Stomach (tissue), 4 donors: ENCODE measurements at regions not wholly inside any gene's neighbourhood (a gene's known extent, or its start where the extent isn't known, plus 50 kb on each side); places are given as distances from the start of the nearest gene placed in this dataset.

ENCODE experiments used
- EP300 ChIP-seq: sonication (generic); formaldehyde crosslinking; IDR thresholded peaks from one replicate; pipeline ENCODE4 v1.6.1; 2017; ENCODE audit warnings: antibody characterized with exemption
- POLR2A ChIP-seq, 4 donors: fragments of 450-650 bp; IDR thresholded peaks; one replicate each; pipeline ENCODE4 v1.6.1; 2016; ENCODE audit warnings: antibody characterized with exemption in 4 of 4, control low read depth in 2 of 4, mild to moderate bottlenecking in 1 of 4, moderate library complexity in 1 of 4
- POLR2AphosphoS5 ChIP-seq, 3 donors: sonication (generic); formaldehyde crosslinking; IDR thresholded peaks; one replicate each; pipeline ENCODE4 v1.6.1; 2016; ENCODE audit warnings: antibody characterized with exemption in 3 of 3
- TF ChIP-seq, protein P1 (sequence below), 7 experiments: fragments of 450-650 bp in 4 of 7; fragments of 200-600 bp in 3 of 7; sonication (generic) in 3 of 7; IDR thresholded peaks; one replicate each; pipeline ENCODE4 v1.5.1; 2016 to 2019; ENCODE audit warnings: antibody characterized with exemption in 7 of 7, control low read depth in 2 of 7, mild to moderate bottlenecking in 1 of 7

DNA sequence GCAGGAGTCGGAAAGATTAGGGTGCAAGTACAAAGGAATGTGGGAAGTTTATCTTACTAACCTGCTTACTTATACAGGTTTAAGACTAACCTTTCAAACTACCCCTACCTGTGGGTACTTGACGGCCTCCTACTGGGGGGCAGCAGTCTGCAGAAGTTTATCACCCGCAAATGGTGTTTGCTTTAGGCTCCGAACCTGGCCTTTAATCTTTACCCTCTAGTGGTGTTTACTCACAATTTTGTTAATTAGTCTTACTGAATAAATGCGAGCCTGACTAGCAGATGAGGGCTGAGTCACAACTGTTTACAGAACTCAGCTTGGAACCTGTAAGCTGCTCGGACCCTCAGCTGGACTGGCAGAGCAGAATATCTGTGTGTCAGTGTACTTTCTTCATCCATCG is 204.2 kb upstream of the GPRIN3 start:
- no peak for TF ChIP-seq EP300
- TF ChIP-seq, protein P1, sequence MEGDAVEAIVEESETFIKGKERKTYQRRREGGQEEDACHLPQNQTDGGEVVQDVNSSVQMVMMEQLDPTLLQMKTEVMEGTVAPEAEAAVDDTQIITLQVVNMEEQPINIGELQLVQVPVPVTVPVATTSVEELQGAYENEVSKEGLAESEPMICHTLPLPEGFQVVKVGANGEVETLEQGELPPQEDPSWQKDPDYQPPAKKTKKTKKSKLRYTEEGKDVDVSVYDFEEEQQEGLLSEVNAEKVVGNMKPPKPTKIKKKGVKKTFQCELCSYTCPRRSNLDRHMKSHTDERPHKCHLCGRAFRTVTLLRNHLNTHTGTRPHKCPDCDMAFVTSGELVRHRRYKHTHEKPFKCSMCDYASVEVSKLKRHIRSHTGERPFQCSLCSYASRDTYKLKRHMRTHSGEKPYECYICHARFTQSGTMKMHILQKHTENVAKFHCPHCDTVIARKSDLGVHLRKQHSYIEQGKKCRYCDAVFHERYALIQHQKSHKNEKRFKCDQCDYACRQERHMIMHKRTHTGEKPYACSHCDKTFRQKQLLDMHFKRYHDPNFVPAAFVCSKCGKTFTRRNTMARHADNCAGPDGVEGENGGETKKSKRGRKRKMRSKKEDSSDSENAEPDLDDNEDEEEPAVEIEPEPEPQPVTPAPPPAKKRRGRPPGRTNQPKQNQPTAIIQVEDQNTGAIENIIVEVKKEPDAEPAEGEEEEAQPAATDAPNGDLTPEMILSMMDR (IDR thresholded peaks at IDR 0.05), result no peak
- TF ChIP-seq POLR2AphosphoS5 (IDR thresholded peaks at IDR 0.05), result no peak
- TF ChIP-seq POLR2A (IDR thresholded peaks at IDR 0.05), result no peak
